Transverse colon (tissue), 3 donors: ENCODE measurements at regions not wholly inside any gene's neighbourhood (a gene's known extent, or its start where the extent isn't known, plus 50 kb on each side); places are given as distances from the start of the nearest gene placed in this dataset.

Experiments
- EP300 ChIP-seq: sonication (generic); formaldehyde crosslinking; IDR thresholded peaks from one replicate; pipeline ENCODE4 v1.6.1; 2017; ENCODE audit warnings: antibody characterized with exemption, low read depth
- TF ChIP-seq, protein P1 (sequence below), 5 experiments: fragments of 200-600 bp in 3 of 5; fragments of 450-650 bp in 2 of 5; sonication (generic) in 3 of 5; IDR thresholded peaks; 1 replicate in 2 of 5; 2 replicates in 3 of 5; pipeline ENCODE4 v1.5.1; 2016 to 2017; ENCODE audit warnings: antibody characterized with exemption in 5 of 5, inconsistent platforms in 3 of 5, mild to moderate bottlenecking in 2 of 5, moderate library complexity in 1 of 5

DNA sequence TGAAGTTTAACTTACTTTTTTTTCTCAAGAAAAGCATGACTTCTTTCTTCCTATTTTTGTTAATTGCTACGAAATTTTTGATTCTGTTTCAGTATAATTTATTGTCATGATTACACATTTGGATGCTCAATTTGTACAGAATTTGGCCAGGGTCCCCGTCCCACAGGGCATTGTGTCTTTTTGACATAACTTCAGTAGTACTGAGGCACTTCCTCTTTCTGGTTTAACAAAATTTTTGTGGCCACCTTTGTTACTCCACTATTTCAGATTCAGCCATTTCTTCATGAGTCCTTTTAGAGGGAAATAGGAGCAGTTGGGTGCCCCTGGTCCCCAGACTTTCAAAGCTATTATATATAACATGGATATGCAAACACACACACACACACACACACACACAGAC is 1248.7 kb downstream of the PCDH7 start:
- TF ChIP-seq EP300 = no peak
- TF ChIP-seq, protein P1, sequence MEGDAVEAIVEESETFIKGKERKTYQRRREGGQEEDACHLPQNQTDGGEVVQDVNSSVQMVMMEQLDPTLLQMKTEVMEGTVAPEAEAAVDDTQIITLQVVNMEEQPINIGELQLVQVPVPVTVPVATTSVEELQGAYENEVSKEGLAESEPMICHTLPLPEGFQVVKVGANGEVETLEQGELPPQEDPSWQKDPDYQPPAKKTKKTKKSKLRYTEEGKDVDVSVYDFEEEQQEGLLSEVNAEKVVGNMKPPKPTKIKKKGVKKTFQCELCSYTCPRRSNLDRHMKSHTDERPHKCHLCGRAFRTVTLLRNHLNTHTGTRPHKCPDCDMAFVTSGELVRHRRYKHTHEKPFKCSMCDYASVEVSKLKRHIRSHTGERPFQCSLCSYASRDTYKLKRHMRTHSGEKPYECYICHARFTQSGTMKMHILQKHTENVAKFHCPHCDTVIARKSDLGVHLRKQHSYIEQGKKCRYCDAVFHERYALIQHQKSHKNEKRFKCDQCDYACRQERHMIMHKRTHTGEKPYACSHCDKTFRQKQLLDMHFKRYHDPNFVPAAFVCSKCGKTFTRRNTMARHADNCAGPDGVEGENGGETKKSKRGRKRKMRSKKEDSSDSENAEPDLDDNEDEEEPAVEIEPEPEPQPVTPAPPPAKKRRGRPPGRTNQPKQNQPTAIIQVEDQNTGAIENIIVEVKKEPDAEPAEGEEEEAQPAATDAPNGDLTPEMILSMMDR (IDR thresholded peaks at IDR 0.05) = no peak
